Neuronal stem cell (in vitro differentiated cells): ENCODE measurements at regions not wholly inside any gene's neighbourhood (a gene's known extent, or its start where the extent isn't known, plus 50 kb on each side); places are given as distances from the start of the nearest gene placed in this dataset.

Experiments used
- DNase-seq: peaks from one replicate; pipeline ENCODE4 v3.0.0-alpha.2; 2013; ENCODE audit warnings: low spot score
- H2AFZ ChIP-seq: one replicate; pipeline ENCODE4 v1.6.1; 2013; ENCODE audit warnings: mild to moderate bottlenecking, low read length, inconsistent platforms
- H2AK5ac ChIP-seq: 2 replicates; pipeline ENCODE4 v1.6.1; 2013; ENCODE audit warnings: low read depth, mild to moderate bottlenecking, inconsistent platforms, low read length, moderate library complexity, mixed read lengths
- H2BK120ac ChIP-seq: 2 replicates; pipeline ENCODE4 v1.6.1; 2013; ENCODE audit warnings: low read depth, mild to moderate bottlenecking, inconsistent platforms, low read length, moderate library complexity, mixed read lengths
- H2BK12ac ChIP-seq: one replicate; pipeline ENCODE4 v1.6.1; 2013; ENCODE audit warnings: low read length, inconsistent platforms
- H2BK15ac ChIP-seq: 2 replicates; pipeline ENCODE4 v1.6.1; 2013; ENCODE audit warnings: mild to moderate bottlenecking, low read length, inconsistent platforms, mixed read lengths
- H2BK5ac ChIP-seq: one replicate; pipeline ENCODE4 v1.6.1; 2013; ENCODE audit warnings: inconsistent platforms, mild to moderate bottlenecking, low read length, moderate library complexity
- H3K14ac ChIP-seq: one replicate; pipeline ENCODE4 v1.6.1; 2013; ENCODE audit warnings: low read length, inconsistent platforms
- H3K18ac ChIP-seq: 2 replicates; pipeline ENCODE4 v1.6.1; 2013; ENCODE audit warnings: low read length, inconsistent platforms
- H3K23ac ChIP-seq: 2 replicates; pipeline ENCODE4 v1.6.1; 2013; ENCODE audit warnings: low read depth, mild to moderate bottlenecking, mixed read lengths, low read length, inconsistent platforms; ENCODE audit not compliant: poor library complexity
- H3K27ac ChIP-seq: replicated peaks from 3 replicates; pipeline ENCODE4 v1.5.1; 2013; ENCODE audit warnings: low read length, inconsistent platforms
- H3K27me3 ChIP-seq, 3 experiments: 2 replicates each; pipeline ENCODE4 v1.6.1; 2013; ENCODE audit warnings: low read length in 3 of 3, mild to moderate bottlenecking in 2 of 3, inconsistent platforms in 1 of 3, low read depth in 1 of 3, mixed read lengths in 1 of 3, moderate library complexity in 1 of 3; ENCODE audit not compliant: control insufficient read depth in 3 of 3, insufficient read depth in 3 of 3
- H3K36me3 ChIP-seq, 2 donors: replicated peaks in 1 of 2; 2 replicates each; pipeline ENCODE4 v1.6.1; 2013; ENCODE audit warnings: low read length in 2 of 2; ENCODE audit not compliant: control insufficient read depth in 2 of 2, insufficient read depth in 2 of 2
- H3K4ac ChIP-seq: 2 replicates; pipeline ENCODE4 v1.6.1; 2013; ENCODE audit warnings: inconsistent platforms, mild to moderate bottlenecking, low read length, moderate library complexity
- H3K4me1 ChIP-seq, 2 donors: 1 replicate in 1 of 2; 2 replicates in 1 of 2; pipeline ENCODE4 v1.6.1; 2013; ENCODE audit warnings: low read length in 2 of 2, low read depth in 1 of 2; ENCODE audit not compliant: control insufficient read depth in 2 of 2, insufficient read depth in 1 of 2
- H3K4me2 ChIP-seq: one replicate; pipeline ENCODE4 v1.6.1; 2013; ENCODE audit warnings: mild to moderate bottlenecking, low read length, inconsistent platforms; ENCODE audit not compliant: insufficient read depth, poor library complexity, severe bottlenecking
- H3K4me3 ChIP-seq, 2 donors: 2 replicates each; pipeline ENCODE4 v1.5.1; 2013; ENCODE audit warnings: low read length in 2 of 2, mild to moderate bottlenecking in 2 of 2, inconsistent platforms in 1 of 2, moderate library complexity in 1 of 2
- H3K79me1 ChIP-seq: one replicate; pipeline ENCODE4 v1.6.1; 2013; ENCODE audit warnings: low read depth, mild to moderate bottlenecking, inconsistent platforms, low read length, moderate library complexity
- H3K9ac ChIP-seq: one replicate; pipeline ENCODE4 v1.6.1; 2013; ENCODE audit warnings: mild to moderate bottlenecking, low read depth, low read length, inconsistent platforms; ENCODE audit not compliant: poor library complexity
- H3K9me3 ChIP-seq, 2 donors: replicated peaks in 1 of 2; 2 replicates each; pipeline versions ENCODE3 to v1.6.1; 2013; ENCODE audit warnings: low read length in 2 of 2, mild to moderate bottlenecking in 2 of 2, inconsistent platforms in 1 of 2, low read depth in 1 of 2, mixed read lengths in 1 of 2, moderate library complexity in 1 of 2; ENCODE audit not compliant: control insufficient read depth in 2 of 2, insufficient read depth in 1 of 2
- H4K8ac ChIP-seq: one replicate; pipeline ENCODE4 v1.6.1; 2013; ENCODE audit warnings: low read depth, mild to moderate bottlenecking, inconsistent platforms, low read length, moderate library complexity
- H4K91ac ChIP-seq: one replicate; pipeline ENCODE4 v1.6.1; 2013; ENCODE audit warnings: low read length, low read depth, mild to moderate bottlenecking, inconsistent platforms; ENCODE audit not compliant: poor library complexity
- WGBS, 2 donors: extraction: QIAGEN DNeasy Blood & Tissue Kit; methylation state at CpG; one replicate each; pipeline ENCODE4 v1.1.7; 2013; ENCODE audit warnings: missing lambda C conversion rate in 2 of 2, mixed read lengths in 1 of 2; ENCODE audit not compliant: insufficient read length in 2 of 2, insufficient replicate concordance in 1 of 2; ENCODE audit errors: extremely low coverage in 2 of 2; 5-methylcytosine and 5-hydroxymethylcytosine counted together

GRCh38 chr16:5791011-5791657, 693.5 kb upstream of the EEF2KMT start:
- no CpG with 5 or more reads among the region's 8 CpGs for WGBS, 2 donors
- H2AK5ac ChIP-seq, result no peak overlapping the region
- no peak overlapping the region for H3K9ac ChIP-seq
- no peak overlapping the region for H2BK5ac ChIP-seq
- no peaks in the 10 kb centered on the region for H3K9me3 ChIP-seq
- no peak overlapping the region for H4K8ac ChIP-seq
- no peak overlapping the region for H2AFZ ChIP-seq
- H3K27me3 ChIP-seq, result no peaks in the 10 kb centered on the region
- H3K14ac ChIP-seq, result no peak overlapping the region
- H3K4me1 ChIP-seq, result no peaks in the 10 kb centered on the region
- no peak overlapping the region for H3K27ac ChIP-seq
- no peak overlapping the region for H2BK15ac ChIP-seq
- H3K4ac ChIP-seq, result no peak overlapping the region
- no peak overlapping the region for H3K4me2 ChIP-seq
- no peak overlapping the region for H4K91ac ChIP-seq
- no peaks in the 10 kb centered on the region for H3K79me1 ChIP-seq
- no peak overlapping the region for H3K4me3 ChIP-seq
- no peak overlapping the region for H3K23ac ChIP-seq
- no peak for DNase-seq
- H3K36me3 ChIP-seq, result no peaks in the 10 kb centered on the region
- no peak overlapping the region for H2BK120ac ChIP-seq
- no peak overlapping the region for H2BK12ac ChIP-seq
- no peak overlapping the region for H3K18ac ChIP-seq

- WGBS, 2 donors, result no CpG with 5 or more reads among the region's 4 CpGs
- Histone ChIP-seq H3K9me3 (no peaks in the 10 kb centered on the region), H2BK120ac (no peak overlapping the region), H2BK12ac (no peak overlapping the region), H3K18ac (no peak overlapping the region), H2BK15ac (no peak overlapping the region), H2BK5ac (no peak overlapping the region), H3K36me3 (no peaks in the 10 kb centered on the region), H2AFZ (no peak overlapping the region), H3K4me3 (no peak overlapping the region), H4K8ac (no peak overlapping the region), H3K27ac (no peak overlapping the region), H4K91ac (no peak overlapping the region), H3K4me2 (no peak overlapping the region), H3K14ac (no peak overlapping the region), H3K79me1 (no peaks in the 10 kb centered on the region), H3K23ac (no peak overlapping the region), H3K4ac (no peak overlapping the region), H2AK5ac (no peak overlapping the region), H3K9ac (no peak overlapping the region), H3K4me1 (no peaks in the 10 kb centered on the region), H3K27me3 (no peaks in the 10 kb centered on the region)
- DNase-seq, result no peak
Measured at GRCh38 chr16:5790512-5790911, 692.9 kb upstream of the EEF2KMT start.

GRCh38 chr16:5789033-5789432, 691.4 kb upstream of the EEF2KMT start:
- no peaks in the 10 kb centered on the region for H3K9me3 ChIP-seq
- H3K4ac ChIP-seq, result no peak overlapping the region
- H2BK12ac ChIP-seq, result no peak overlapping the region
- DNase-seq, result no peak
- no peak overlapping the region for H2BK120ac ChIP-seq
- H3K79me1 ChIP-seq, result no peaks in the 10 kb centered on the region
- no peak overlapping the region for H2AK5ac ChIP-seq
- no peak overlapping the region for H3K9ac ChIP-seq
- H2BK5ac ChIP-seq, result no peak overlapping the region
- H3K4me2 ChIP-seq, result no peak overlapping the region
- H4K91ac ChIP-seq, result no peak overlapping the region
- no peak overlapping the region for H3K18ac ChIP-seq
- H3K23ac ChIP-seq, result no peak overlapping the region
- H2AFZ ChIP-seq, result no peak overlapping the region
- no CpG with 5 or more reads among the region's 2 CpGs for whole genome bisulfite sequencing, 2 donors
- no peaks in the 10 kb centered on the region for H3K4me1 ChIP-seq
- no peak overlapping the region for H4K8ac ChIP-seq
- no peaks in the 10 kb centered on the region for H3K36me3 ChIP-seq
- no peak overlapping the region for H3K4me3 ChIP-seq
- H3K14ac ChIP-seq, result no peak overlapping the region
- no peak overlapping the region for H3K27ac ChIP-seq
- H3K27me3 ChIP-seq, result no peaks in the 10 kb centered on the region
- H2BK15ac ChIP-seq, result no peak overlapping the region

GRCh38 chr16:5781436-5781835, 683.8 kb upstream of the EEF2KMT start:
- no peak overlapping the region for H2BK5ac ChIP-seq
- H4K91ac ChIP-seq, result no peak overlapping the region
- H4K8ac ChIP-seq, result no peak overlapping the region
- H2BK120ac ChIP-seq, result no peak overlapping the region
- H3K18ac ChIP-seq, result no peak overlapping the region
- no peaks in the 10 kb centered on the region for H3K79me1 ChIP-seq
- no peak overlapping the region for H3K4me2 ChIP-seq
- H2AFZ ChIP-seq, result no peak overlapping the region
- H3K14ac ChIP-seq, result no peak overlapping the region
- no peaks in the 10 kb centered on the region for H3K27me3 ChIP-seq
- no peak overlapping the region for H3K27ac ChIP-seq
- no peak for DNase-seq
- no peak overlapping the region for H2AK5ac ChIP-seq
- no peak overlapping the region for H3K23ac ChIP-seq
- H3K4ac ChIP-seq, result no peak overlapping the region
- no CpG with 5 or more reads among the region's 4 CpGs for WGBS, 2 donors
- peaks cover 0 to 2% of the 10 kb centered on the region in 2 donors for H3K9me3 ChIP-seq
- H3K9ac ChIP-seq, result no peak overlapping the region
- H3K4me3 ChIP-seq, result no peak overlapping the region
- H2BK15ac ChIP-seq, result no peak overlapping the region
- no peaks in the 10 kb centered on the region for H3K4me1 ChIP-seq
- H2BK12ac ChIP-seq, result no peak overlapping the region
- no peaks in the 10 kb centered on the region for H3K36me3 ChIP-seq
